Keratinocyte (primary cell): ENCODE measurements at regions not wholly inside any gene's neighbourhood (a gene's known extent, or its start where the extent isn't known, plus 50 kb on each side); places are given as distances from the start of the nearest gene placed in this dataset.

Experiments
- EZH2 ChIP-seq: IDR thresholded peaks from one replicate; pipeline ENCODE4 v1.6.1; 2012; ENCODE audit warnings: inconsistent platforms, mild to moderate bottlenecking, low read length, moderate library complexity
- TF ChIP-seq, protein P1 (sequence below), 3 experiments: IDR thresholded peaks in 1 of 3; conservative IDR thresholded peaks in 1 of 3; optimal IDR thresholded peaks in 1 of 3; 2 replicates in 2 of 3; 3 replicates in 1 of 3; pipeline versions ENCODE3 to v1.5.1; 2011; ENCODE audit warnings: low read length in 3 of 3, mild to moderate bottlenecking in 3 of 3, moderate library complexity in 2 of 3, control low read depth in 1 of 3, inconsistent platforms in 1 of 3; ENCODE audit not compliant: insufficient read depth in 2 of 3; ENCODE audit errors: extremely low read depth in 1 of 3

DNA sequence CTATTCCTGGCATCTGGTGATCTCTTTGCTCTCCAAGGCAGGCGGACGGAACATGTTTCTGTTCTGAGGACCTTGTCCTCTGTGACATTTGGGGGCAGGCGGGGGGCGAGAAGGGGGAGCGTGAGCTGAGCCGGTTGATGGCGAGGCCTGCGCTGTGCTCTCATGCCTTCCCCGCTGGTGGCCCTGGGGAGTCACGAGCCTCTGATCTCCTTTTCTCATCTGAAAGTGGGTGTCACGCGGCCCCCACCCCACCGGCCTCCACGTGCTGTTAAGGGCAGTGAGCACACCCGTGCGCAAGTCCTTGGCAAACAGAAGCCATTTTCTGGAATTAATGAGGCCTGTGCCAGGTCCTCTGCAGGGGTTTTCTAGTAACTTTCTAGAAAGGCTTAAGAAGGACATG, 102.8 kb upstream of the ACTRT2 start:
- TF ChIP-seq, protein P1, sequence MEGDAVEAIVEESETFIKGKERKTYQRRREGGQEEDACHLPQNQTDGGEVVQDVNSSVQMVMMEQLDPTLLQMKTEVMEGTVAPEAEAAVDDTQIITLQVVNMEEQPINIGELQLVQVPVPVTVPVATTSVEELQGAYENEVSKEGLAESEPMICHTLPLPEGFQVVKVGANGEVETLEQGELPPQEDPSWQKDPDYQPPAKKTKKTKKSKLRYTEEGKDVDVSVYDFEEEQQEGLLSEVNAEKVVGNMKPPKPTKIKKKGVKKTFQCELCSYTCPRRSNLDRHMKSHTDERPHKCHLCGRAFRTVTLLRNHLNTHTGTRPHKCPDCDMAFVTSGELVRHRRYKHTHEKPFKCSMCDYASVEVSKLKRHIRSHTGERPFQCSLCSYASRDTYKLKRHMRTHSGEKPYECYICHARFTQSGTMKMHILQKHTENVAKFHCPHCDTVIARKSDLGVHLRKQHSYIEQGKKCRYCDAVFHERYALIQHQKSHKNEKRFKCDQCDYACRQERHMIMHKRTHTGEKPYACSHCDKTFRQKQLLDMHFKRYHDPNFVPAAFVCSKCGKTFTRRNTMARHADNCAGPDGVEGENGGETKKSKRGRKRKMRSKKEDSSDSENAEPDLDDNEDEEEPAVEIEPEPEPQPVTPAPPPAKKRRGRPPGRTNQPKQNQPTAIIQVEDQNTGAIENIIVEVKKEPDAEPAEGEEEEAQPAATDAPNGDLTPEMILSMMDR (optimal IDR thresholded peaks at IDR 0.05 in 1 of 3, IDR thresholded peaks at IDR 0.05 in 1 of 3, conservative IDR thresholded peaks at IDR 0.05 in 1 of 3; ENCODE audit: extremely low read depth in 1 of 3, insufficient read depth in 2 of 3, low read length in 3 of 3) = no peak
- TF ChIP-seq EZH2 = no peak
